Colonic mucosa (tissue), 4 donors: ENCODE measurements at regions not wholly inside any gene's neighbourhood (a gene's known extent, or its start where the extent isn't known, plus 50 kb on each side); places are given as distances from the start of the nearest gene placed in this dataset.

Experiments
- DNase-seq: peaks from one replicate; pipeline ENCODE4 v3.0.0-alpha.2; 2020
- H3K27ac ChIP-seq: fragments of 200-600 bp; one replicate; pipeline ENCODE4 v1.8.0; 2021
- H3K27me3 ChIP-seq: fragments of 200-600 bp; one replicate; pipeline ENCODE4 v1.8.0; 2021
- H3K36me3 ChIP-seq: fragments of 200-600 bp; one replicate; pipeline ENCODE4 v1.8.0; 2021
- H3K4me1 ChIP-seq: fragments of 200-600 bp; one replicate; pipeline ENCODE4 v1.8.0; 2021; ENCODE audit warnings: mild to moderate bottlenecking
- H3K4me3 ChIP-seq: fragments of 200-600 bp; one replicate; pipeline ENCODE4 v1.8.0; 2021
- H3K9ac ChIP-seq, 2 donors: one replicate each; pipeline ENCODE4 v1.7.0; 2013; ENCODE audit warnings: control low read depth in 2 of 2, low read depth in 2 of 2, low read length in 2 of 2
- H3K9me3 ChIP-seq: fragments of 200-600 bp; one replicate; pipeline ENCODE4 v1.8.0; 2021
- intact Hi-C: fragments of 100-400 bp; cut with DNase I; formaldehyde crosslinking; loops from one replicate; pipeline ENCODE4 v1.14.1; 2022
- TF ChIP-seq, protein P1 (sequence below): fragments of 200-600 bp; IDR thresholded peaks from one replicate; pipeline ENCODE4 v1.8.0; 2022; ENCODE audit warnings: antibody characterized with exemption, mild to moderate bottlenecking
- donor health status: healthy.
- donor health status: DM: no; HTN: no; CAD: no.
- donor health status: DM: no; HTN: no; CAD: no.

DNA sequence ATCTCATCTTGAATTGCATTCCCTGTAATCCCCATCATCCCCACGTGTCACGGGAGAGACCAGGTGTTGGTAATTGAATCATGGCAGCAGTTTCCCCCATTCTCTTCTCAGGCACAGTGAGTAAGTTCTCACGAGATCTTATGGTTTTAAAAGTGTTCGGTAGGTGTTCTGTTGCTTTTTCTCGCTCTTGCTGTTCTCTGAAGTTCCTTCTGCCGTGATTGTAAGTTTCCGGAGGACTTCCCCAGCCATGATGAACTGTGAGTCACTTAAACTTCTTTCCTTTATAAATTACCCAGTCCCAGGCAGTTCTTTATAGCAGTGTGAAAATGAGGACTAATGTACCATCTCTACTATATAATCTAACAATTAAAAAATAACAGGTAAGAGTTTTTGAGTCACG is 409.9 kb upstream of the NRXN1 start:
- Histone ChIP-seq H3K36me3 (no peaks in the 10 kb centered on the region), H3K9ac (no peak overlapping the region), H3K27ac (no peak overlapping the region), H3K4me1 (no peaks in the 10 kb centered on the region), H3K9me3 (no peaks in the 10 kb centered on the region), H3K4me3 (no peak overlapping the region), H3K27me3 (no peaks in the 10 kb centered on the region)
- DNase-seq = no peak
- TF ChIP-seq, protein P1, sequence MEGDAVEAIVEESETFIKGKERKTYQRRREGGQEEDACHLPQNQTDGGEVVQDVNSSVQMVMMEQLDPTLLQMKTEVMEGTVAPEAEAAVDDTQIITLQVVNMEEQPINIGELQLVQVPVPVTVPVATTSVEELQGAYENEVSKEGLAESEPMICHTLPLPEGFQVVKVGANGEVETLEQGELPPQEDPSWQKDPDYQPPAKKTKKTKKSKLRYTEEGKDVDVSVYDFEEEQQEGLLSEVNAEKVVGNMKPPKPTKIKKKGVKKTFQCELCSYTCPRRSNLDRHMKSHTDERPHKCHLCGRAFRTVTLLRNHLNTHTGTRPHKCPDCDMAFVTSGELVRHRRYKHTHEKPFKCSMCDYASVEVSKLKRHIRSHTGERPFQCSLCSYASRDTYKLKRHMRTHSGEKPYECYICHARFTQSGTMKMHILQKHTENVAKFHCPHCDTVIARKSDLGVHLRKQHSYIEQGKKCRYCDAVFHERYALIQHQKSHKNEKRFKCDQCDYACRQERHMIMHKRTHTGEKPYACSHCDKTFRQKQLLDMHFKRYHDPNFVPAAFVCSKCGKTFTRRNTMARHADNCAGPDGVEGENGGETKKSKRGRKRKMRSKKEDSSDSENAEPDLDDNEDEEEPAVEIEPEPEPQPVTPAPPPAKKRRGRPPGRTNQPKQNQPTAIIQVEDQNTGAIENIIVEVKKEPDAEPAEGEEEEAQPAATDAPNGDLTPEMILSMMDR = no peak
- intact Hi-C loops = no loop called here

DNA sequence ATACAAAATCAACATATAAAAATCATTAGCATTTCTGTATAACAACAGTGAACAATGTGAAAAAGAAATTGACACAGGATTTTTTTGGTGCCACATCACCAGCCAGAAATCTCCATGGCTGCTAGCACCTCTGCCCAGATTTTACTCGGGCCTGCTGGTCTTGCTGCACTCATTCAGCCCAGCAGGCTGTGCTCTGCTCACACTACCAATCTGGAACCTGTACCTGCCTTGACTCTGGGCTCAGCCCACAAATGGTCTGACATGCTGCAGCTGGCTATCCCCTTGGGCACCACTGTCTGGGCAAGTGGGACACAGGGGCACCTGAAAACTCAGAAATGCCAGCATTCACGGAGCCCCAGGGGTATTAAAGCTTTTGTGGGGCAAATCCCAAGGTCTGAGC is 392.5 kb upstream of the NRXN1 start:
- no peaks in the 10 kb centered on the region for H3K27me3 ChIP-seq
- TF ChIP-seq, protein P1 = no peak
- no peak overlapping the region for H3K4me3 ChIP-seq
- no peak overlapping the region for H3K27ac ChIP-seq
- no peaks in the 10 kb centered on the region for H3K36me3 ChIP-seq
- H3K9ac ChIP-seq = no peak overlapping the region
- intact Hi-C loops = no loop called here
- no peaks in the 10 kb centered on the region for H3K4me1 ChIP-seq
- H3K9me3 ChIP-seq = no peaks in the 10 kb centered on the region
- DNase-seq = no peak

DNA sequence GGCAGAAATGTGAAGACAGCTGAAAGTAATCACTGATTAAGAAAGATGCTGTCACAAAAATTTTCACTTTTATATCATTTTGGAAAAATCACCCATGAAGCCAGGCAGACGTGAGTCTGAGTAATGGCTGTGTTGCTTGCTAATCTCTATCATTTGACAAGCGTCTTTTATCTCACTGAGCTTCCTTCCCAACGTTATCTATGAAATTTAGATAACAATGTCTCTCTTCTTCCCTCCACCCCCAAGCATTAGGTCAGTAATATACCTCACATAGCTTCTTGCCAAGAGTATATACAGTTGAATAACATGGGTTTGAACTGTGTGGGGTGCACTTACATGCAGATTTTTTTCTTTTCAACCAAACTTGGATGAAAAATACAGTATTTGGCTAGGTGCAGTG is 388.6 kb upstream of the NRXN1 start:
- intact Hi-C loops = no loop called here
- Histone ChIP-seq H3K36me3 (no peaks in the 10 kb centered on the region), H3K4me3 (no peak overlapping the region), H3K9me3 (no peaks in the 10 kb centered on the region), H3K4me1 (no peaks in the 10 kb centered on the region), H3K27ac (no peak overlapping the region), H3K9ac (no peak overlapping the region), H3K27me3 (no peaks in the 10 kb centered on the region)
- TF ChIP-seq, protein P1 = no peak
- DNase-seq = no peak

DNA sequence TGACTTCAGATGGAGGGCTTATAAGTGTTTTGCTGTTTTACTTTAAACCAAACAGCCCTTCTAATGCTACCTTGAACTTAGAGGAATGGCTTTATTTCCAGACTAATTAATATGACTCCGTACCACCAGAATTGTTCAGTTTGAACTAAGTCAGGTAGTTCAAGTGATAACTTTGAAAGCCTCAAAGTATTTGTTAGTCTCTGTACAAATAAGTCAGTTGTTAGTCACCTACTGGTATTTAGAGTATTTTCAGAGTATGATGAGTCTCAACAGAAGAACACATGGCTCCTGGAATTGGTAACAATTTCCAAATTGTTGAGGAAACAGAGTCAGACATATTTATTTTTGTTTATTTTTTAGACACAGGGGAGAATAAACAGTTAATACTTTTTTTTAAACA is 381.8 kb upstream of the NRXN1 start:
- Histone ChIP-seq H3K9me3 (no peaks in the 10 kb centered on the region), H3K27ac (no peak overlapping the region), H3K4me3 (no peak overlapping the region), H3K36me3 (no peaks in the 10 kb centered on the region), H3K4me1 (no peaks in the 10 kb centered on the region), H3K27me3 (no peaks in the 10 kb centered on the region), H3K9ac (no peak overlapping the region)
- DNase-seq = no peak
- TF ChIP-seq, protein P1 = no peak
- intact Hi-C loops = no loop called here

DNA sequence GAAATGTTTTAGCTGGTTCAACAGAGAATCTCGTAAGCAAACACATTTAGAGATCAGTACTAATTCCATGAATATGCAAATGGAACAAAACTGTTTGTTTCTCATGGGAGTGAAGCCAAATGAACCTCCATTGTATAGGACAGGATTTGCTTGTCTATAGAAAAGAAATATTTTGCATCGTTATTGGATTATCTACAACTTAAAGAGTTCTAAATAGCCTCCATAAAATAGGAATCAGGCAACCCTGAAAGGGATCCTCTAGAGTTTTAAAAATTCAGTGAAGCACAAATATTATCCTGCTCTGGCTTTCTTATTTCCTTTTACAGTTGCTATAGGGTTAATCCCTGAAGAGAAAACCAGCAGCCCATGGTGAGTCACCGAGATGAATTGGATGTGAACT is 378.4 kb upstream of the NRXN1 start:
- TF ChIP-seq, protein P1 = no peak
- DNase-seq = no peak
- H3K27ac ChIP-seq = no peak overlapping the region
- no peak overlapping the region for H3K4me3 ChIP-seq
- no peak overlapping the region for H3K9ac ChIP-seq
- intact Hi-C loops = no loop called here
- no peaks in the 10 kb centered on the region for H3K9me3 ChIP-seq
- no peaks in the 10 kb centered on the region for H3K4me1 ChIP-seq
- H3K27me3 ChIP-seq = no peaks in the 10 kb centered on the region
- no peaks in the 10 kb centered on the region for H3K36me3 ChIP-seq

DNA sequence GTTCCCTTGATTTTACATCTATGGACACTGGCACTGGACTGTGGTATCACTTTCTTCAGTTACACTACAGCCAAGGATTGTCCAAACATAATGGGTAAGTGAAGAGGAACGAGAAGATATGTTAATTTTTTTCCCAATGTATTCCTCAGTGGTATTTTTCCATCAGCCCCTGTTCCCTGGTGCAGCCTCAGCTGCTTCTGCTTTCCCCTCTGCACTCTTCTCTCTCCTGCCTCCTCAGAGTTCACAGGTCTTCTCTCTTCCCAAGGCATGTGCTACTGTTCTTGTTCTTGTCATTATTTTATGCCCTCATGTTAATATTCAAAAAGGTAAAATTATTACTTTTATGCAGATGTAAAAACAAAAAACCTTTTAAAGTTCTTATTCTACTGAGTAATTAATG is 378.0 kb upstream of the NRXN1 start:
- H3K27me3 ChIP-seq = no peaks in the 10 kb centered on the region
- TF ChIP-seq, protein P1 = no peak
- H3K4me1 ChIP-seq = no peaks in the 10 kb centered on the region
- intact Hi-C loops = no loop called here
- H3K9ac ChIP-seq = no peak overlapping the region
- H3K4me3 ChIP-seq = no peak overlapping the region
- H3K27ac ChIP-seq = no peak overlapping the region
- H3K36me3 ChIP-seq = no peaks in the 10 kb centered on the region
- no peak for DNase-seq
- H3K9me3 ChIP-seq = no peaks in the 10 kb centered on the region
